ENCODE measurements at regions not wholly inside any gene's neighbourhood (a gene's known extent, or its start where the extent isn't known, plus 50 kb on each side); places are given as distances from the start of the nearest gene placed in this dataset.

DNA sequence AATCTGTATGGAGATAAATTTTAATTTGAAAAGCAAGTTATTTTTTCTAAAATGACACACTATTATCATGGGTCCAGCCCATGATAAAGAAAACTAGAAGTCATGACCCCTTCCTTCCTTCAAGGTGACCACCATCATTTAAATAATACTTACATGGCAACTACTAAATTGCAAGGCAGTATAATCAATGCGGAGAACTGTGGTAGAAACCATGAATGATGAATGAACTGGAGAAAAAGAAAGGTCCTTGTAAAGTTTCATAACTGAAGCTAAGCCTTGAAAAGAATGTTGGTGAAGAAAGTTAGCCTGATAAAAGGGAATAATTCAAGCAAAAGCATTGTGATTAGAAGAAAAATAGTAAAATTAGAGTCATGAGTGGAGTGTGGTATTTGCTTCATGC is 222.9 kb upstream of the TBC1D5 start:
- DNase-seq (ENCODE audit: low read depth in 4 of 4, low spot score in 1 of 4): no peak

DNA sequence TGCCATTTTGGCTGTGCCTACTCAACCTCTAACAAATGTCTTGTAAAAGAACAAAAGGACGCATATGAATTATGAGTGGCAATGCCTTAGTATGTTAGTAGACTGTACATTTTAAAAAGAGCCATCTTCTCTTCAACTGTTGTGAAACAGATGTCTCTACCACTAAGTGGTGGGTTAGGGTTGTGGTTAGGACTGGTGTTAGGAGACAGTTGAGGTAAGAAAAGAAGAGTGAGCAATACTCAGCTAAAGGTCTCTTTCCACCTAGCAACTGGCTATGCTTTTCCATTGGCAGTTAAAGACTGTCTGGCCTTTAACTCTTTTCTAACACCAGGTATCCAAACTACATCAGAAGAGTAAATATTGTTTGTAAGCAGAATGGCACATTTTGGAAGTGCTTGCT is 221.7 kb upstream of the TBC1D5 start:
- DNase-seq (ENCODE audit: low read depth in 4 of 4, low spot score in 1 of 4): no peak

DNA sequence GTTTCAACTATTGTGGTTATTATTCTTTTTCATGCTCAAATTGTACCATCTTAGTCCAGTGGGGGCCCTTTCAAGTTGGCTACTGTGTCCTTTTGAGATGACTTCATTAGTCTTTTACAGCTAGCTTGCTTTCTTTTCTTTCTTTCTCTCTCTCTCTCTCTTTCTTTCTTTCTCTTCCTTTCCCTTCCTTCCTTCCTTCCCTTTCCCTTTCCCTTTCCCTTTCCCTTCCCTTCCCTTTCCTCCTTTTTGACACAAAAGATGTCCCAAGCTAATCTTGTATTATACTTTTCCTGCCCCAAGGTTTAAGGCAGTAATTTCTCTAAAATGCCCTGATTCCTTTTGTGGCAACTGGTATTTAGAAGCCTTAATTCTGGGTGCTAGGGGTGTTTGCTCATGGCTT is 213.0 kb upstream of the TBC1D5 start:
- DNase-seq (ENCODE audit: low read depth in 4 of 4, low spot score in 1 of 4): no peak

DNA sequence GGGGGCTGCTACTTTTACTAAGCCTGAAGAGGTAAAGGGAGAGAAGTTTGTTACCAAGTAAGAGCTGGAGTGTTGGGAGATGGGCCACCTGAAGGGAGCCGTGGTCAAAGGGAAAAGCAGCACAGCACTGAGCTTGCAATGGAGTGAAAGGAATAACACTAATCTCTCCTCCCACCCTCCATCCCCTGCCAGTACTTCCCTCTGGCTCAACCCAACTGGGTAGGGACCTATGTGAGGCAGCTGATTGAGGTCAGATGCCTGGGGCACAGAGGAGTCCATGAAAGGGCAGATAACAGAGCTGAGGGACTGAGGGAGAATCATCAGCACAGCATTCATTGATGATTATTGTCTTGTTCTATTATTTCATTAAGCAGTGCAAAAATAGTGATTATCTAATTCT is 212.4 kb upstream of the TBC1D5 start:
- DNase-seq (ENCODE audit: low read depth in 4 of 4, low spot score in 1 of 4): no peak

DNA sequence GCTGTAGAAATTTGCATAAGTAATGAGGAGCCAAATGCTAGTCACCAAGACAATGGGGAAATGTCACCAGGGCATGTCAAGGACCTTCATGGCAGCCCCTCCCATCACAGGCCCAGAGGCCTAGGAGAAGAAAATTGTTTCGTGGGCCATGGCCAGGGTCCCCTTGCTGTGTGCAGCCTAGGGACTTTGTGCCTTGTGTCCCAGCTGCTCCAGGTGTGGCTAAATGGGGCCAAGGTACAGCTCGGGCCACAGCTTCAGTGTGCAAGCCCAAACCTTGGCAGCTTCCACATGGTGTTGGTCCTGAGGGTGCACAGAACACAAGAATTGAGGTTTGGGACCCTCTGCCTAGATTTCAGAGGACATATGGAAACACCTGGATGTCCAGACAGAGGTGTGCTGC is 208.8 kb upstream of the TBC1D5 start:
- no peak for DNase-seq (ENCODE audit: low read depth in 4 of 4, low spot score in 1 of 4)

DNA sequence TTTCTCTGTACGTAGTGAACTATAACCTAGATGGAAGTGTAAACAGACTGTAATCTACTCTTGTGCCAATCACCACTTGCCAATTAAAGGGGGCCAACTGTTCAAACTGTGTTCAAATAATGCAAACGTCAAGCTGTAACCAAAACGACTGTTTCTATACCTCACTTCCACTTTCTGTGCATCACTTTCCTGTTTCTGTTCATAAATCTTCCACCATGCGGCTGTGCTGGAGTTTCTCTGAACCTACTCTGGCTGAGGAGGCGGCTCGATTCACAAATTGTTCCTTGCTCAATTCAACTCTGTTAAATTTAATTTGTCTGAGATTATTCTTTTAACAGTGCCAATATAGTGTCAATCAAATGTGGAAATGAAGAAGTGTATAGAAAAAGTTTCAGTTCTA is 206.7 kb upstream of the TBC1D5 start:
- no peak for DNase-seq (ENCODE audit: low read depth in 4 of 4, low spot score in 1 of 4)

DNA sequence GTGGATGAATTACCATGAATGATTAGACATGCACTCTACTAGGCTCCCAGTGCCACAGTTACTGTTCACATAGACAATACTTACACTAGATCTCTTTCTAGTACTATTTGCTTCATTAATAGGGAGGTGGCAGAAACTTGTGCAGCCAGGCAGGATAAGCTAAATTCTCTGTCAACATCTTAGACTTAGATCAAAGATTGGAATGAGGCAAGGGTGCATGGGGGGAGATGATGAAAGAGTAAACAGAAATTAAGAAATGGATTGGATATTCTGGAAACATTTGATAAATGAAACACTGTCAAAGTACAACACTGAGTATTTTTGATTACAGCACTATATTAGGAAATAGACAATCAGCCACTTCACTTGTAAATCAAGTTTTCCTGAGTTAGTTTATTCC is 205.4 kb upstream of the TBC1D5 start:
- no peak for DNase-seq (ENCODE audit: low read depth in 4 of 4, low spot score in 1 of 4)

DNA sequence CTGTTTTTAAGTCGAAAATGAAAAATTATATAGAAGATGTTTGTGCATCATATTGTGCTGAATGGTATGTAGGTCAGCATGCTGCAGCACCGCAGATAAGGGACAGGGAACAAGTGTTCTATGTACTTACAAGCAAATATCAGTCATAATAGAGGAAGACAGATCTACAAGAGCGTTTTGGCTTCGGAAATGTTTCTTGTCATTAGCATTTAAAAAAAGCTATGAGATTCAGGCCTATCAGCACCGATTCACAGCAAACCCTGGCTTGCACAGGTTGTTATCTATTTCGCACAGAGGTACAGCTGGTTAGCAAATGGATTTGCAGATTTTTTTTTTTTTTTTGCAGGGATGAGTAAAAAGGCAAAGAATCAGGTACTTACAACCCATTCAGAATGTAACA is 204.2 kb upstream of the TBC1D5 start:
- no peak for DNase-seq (ENCODE audit: low read depth in 4 of 4, low spot score in 1 of 4)

DNA sequence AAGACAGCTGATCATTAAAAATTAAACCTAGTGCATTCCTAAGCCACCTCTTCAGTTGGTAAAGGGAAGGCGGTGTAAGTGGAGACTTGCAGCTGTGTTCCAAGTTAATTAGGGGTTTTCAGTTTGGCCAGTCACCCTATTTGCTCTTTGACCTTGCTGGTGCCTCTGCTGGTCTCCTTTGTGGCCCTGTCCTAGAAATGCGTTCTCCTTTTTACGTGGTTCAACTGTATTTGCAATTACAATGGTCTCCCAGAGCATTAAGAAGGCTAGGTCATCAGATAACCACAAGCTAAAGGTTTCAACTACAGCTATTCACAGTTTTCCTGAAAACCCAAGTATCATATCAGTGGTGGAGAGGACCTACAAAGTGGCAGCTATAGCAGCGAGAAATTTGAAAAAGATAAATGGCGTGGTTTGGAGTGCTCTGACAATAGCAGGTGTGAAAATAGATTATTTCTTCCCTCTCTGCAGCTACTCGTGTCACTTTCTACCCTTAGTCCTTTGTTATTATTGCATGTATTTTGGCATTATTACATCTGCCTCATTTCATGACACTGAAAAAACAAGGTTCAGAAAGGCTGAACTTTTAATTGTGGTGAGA is 203.5 kb upstream of the TBC1D5 start:
- no peak for DNase-seq (ENCODE audit: low read depth in 4 of 4, low spot score in 1 of 4)

DNA sequence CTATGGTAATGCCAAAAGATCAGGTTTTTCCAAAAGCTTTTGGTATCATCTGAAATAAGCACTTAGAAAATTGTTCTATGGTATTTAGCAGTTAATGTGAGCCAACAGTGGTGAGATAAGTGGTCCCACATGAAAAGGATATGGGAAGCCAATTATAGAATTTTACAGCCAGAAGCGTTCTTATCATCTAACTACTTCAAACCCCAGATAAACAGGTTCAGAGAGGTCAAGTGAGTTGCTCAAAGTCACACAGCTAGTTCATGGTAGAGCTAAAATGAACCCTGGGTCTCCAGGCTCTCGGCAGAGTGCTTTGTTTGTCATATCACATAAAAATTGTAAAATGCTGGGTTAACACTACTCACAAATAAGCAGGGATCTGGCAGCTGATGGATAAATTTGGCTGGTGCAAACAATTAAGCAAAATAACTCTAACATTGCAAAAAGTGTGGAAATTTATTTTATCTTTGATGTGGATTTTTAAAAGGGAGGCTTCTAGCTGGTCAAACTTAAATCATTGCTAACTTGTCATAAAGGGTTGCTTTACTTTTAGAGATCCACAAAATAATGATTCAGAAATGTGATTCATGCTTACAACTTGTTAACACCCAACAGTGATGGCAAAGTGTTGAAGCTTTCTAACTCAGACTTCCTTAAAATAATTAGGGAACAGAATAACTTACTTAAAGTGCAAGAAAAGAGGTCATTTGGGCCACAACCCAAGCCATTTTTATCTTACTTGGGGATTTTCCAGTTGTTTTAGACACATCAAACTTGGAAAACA is 202.8 kb upstream of the TBC1D5 start:
- DNase-seq (ENCODE audit: low read depth in 4 of 4, low spot score in 1 of 4): no peak

DNA sequence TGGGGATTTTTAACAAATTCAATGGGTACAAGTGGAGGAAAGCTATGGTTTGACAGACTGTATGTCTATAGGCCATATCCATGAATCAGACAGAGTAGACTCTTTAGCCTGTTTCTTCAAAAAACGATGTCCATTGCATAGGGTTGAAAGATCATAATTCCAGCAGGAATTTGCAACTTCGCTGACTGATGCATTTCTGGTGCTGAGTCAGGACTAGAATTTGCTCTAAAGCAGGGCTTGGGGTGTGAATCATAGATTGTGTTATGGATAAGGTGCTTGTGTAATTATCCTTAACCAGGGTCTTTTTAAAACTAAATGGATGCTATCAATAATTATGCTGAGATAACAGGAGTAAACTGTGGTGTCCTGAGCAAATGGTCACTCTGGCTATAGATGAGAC is 200.4 kb upstream of the TBC1D5 start:
- no peak for DNase-seq (ENCODE audit: low read depth in 4 of 4, low spot score in 1 of 4)

DNA sequence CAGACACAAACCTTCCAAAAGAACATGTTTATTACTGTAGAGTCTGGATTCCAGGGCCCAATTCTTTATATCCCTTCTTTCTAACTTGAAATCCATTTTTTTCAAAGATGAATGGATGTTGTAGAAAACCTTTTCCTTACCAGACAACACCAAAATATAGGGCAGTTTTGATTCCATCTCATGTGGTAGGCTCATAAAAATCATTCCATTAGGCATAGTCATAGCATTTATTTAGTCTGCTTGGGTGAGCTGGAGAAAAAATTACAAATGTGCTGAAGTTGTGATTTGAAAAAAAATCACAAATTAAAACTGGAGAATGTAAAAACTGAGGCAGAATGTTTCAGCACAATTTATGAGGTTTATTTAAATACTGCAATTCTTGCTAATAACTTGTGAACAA is 199.3 kb upstream of the TBC1D5 start:
- DNase-seq (ENCODE audit: low read depth in 4 of 4, low spot score in 1 of 4): no peak

DNA sequence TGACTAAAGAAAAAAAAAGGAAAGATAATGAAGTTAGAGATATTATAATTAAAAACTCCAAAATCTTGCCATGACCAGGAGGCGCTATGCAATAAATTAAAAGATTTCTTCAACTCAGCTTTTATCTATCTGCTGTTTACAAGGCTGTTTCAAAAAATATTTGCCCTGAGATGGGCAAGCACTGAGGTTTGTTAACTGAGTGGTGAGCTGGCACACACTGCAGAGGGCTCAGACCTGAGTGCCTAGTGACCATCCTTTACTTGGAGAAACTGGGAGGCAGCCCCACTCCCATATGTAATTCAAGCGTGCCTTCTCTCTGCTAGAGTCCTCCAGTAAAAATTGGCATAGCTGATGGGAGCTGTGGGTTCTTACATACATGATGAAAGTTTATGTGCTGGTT is 198.7 kb upstream of the TBC1D5 start:
- DNase-seq (ENCODE audit: low read depth in 4 of 4, low spot score in 1 of 4): no peak

DNA sequence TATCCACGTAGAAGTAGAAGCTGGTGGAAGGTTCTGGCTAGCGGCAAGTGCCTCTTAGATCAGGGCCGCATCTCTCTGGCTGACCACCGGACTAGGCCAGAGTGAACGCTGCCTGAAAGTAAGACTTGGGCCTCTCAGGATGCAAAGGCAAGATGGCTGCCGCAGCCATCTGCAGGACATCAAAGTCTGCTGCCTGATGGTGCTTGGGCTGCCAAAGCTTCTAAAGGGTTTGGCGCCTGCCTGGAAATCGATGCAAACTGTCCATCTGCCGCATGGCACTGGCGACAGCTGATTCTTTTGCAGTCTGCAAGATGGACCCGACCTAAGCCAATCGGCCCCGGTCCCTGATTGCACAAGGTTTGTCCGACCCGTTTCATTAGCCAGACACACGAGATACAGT is 196.7 kb upstream of the TBC1D5 start:
- DNase-seq (ENCODE audit: low read depth in 4 of 4, low spot score in 1 of 4): no peak

DNA sequence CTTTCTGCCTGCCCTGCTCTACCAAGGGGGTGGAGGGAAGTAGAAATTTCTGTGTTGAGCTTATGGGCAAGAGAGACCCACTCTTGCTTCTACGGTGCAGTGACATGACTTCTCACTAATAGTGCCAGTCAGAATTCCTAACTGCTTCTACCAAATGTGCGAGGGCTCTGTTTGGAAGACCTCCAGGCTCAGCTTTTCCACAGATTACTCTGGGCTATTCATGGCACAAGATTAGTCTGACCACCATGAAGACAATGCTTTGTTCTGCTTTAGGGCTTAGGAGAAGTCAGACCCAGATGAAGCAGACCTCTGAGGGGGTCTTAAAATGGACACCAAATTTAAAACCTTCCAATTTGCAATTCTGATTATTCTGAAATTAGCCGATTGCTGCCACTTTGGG is 195.9 kb upstream of the TBC1D5 start:
- no peak for DNase-seq (ENCODE audit: low read depth in 4 of 4, low spot score in 1 of 4)

DNA sequence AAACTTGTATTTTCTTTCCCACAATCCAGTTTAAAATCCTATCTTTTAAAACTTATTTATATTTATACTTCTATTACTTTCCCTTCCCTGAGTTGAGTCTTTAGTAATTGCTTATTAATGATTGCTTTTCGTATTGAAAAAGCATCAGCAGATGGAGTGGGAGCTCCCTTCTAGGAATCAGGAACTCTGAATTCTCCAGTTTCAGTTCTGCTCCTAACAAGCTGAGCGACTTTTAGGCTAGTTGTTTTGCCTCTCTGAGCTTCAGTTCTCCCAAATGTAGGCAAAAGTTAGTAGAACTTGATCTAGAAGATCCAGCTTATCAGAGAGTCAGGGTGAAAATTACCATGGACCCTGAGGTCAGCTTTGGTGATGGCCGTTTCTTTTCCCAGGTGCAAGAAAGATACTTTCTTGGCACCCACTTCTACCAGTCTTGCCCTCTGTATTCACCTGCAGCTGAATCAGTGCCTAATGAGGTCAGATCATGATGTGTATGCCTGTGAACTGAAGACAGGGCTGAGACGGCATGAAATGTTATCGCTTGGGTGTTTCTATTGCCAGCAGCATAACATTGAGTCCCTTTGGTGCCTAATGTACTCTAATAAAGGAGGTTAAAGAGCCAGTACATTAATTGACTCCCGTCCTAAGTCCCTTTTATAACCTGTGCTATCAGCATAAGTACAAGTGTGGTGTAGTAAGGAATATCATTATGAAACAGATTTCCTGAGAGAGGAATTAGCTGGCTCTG is 194.5 kb upstream of the TBC1D5 start:
- DNase-seq (ENCODE audit: low read depth in 4 of 4, low spot score in 1 of 4): no peak

DNA sequence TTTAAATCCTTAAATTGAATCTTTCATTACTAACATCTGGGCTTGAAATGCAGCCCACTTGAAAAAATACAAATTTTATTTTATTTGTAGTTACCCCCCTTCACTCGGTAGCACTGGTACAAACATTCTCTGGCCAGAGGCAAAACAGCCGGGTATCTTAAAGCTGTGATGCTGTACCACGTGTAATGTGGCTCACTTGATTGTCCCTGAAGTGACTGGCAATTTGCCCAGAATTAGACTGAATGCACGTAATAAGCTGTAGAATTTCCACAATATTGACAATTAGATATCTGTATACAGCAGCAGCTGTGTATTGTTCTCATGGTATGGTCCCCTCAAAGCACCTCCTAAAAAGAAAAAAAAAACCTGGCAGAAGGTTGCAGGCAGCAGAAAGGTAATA is 192.8 kb upstream of the TBC1D5 start:
- DNase-seq (ENCODE audit: low read depth in 4 of 4, low spot score in 1 of 4): no peak

DNA sequence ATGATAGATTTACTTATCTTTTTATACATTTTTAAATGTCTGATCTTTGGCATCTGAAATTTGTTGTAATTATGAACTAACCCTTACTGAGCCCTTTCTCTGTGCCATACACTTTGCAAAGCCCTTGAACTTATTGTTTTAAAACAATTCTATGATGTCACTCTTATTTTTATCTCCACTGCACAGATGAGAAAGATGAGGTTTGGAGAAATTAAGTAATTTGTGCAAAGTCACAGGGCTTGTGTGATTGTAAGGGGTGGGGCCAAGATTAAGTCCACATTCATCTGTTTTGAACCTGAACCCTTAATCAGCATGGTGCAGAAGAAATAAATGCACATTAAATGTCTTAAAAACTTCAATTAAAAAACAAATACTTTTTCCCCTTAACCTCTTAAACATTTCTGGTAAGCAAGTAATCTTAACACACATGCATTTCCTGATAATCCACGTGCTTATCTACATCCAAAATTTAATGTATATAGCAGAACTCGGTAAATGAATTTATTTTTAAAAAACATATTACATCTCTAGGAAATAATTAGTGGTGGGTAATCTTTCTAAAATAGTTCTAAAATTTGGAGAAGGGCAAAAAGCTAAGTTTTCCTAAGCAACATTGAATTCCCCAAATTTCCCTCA is 189.8 kb upstream of the TBC1D5 start:
- DNase-seq (ENCODE audit: low read depth in 4 of 4, low spot score in 1 of 4): no peak

DNA sequence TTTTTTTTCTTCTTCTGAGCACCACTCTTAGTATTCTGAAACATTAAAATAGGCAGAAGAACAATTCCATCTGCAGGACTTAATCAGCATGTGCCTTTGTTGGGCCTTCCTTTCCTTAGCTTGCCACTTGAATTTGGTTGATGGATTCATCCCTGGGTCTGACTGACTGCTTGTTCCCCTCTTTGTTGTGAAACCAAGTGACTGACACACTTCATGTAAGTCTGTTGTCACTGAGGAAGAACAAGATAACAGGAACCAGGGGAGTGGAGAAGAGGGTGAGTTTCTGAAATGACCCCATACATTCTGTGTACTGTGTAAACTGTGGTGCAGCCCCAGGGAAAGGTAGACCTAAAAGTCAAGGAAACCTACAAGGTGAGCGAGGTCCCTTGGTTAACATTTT is 188.7 kb upstream of the TBC1D5 start:
- no peak for DNase-seq (ENCODE audit: low read depth in 4 of 4, low spot score in 1 of 4)

DNA sequence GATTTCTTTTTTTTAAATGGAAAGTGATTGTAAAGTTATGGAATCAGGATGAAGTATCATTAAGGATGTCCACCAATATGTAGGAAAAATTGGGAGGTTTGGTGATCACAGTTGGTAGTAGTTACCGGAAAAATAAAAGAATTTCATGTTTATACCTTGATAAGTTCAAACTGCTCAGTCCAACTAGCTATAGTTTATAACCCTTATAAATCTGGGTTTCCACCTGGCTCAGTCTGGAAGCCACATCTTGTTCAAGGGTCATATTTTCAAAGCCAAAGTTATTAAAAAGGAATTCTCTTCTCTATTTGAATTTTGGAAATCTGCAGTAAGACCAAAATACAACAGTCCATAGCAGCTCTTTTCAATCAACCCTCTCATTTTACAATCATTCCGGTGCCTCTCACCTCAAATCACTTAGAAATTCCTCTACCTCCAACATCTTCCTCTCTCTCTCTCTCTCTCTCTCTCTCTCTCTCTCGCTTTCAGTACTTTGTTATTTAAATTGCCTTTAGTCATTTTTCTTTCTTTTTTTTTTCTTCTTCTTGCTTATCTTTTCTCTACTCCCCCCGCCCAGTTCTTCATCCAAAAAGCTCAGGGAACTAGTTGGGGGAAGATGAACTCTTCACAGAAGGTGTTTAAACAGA is 186.2 kb upstream of the TBC1D5 start:
- no peak for DNase-seq (ENCODE audit: low read depth in 4 of 4, low spot score in 1 of 4)

DNA sequence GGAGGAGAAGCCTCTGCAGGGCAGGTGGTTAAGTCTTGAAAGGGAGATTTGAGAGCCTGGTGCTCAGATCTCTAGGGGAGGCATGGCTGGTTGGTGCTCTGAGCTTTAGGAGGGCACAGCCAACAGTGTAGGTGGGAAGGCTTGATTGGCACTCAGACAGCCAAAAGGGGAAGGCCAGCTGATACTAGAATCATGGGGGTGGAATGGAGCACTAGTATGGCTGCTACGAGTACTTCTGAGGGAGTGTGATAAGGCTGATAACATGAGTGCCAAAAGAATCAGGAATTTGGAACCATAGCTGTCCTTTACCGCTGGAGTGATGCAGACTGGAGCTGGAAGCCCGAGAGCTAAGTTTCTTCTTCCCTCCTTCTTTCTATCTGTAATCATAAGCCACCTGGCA is 184.6 kb upstream of the TBC1D5 start:
- no peak for DNase-seq (ENCODE audit: low read depth in 4 of 4, low spot score in 1 of 4)

DNA sequence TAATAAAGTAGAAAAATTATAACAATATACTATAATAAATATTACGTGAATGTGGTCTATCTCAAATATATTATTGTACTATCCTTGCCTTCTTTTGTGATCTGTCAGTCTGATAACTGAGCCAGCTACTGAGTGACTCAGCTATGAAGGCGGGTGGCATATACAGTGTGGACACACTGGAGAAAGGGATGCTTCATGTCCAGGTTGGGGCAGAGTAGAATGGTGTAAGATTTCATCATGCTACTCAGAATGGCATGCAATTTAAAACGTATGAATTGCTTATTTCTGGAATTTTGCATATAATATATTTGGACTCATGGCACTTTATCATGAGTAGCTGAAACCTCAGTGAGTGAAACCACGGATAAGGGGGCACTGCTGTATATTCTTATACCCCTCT is 172.9 kb upstream of the TBC1D5 start:
- no peak for DNase-seq (ENCODE audit: low read depth in 4 of 4, low spot score in 1 of 4)

All from stimulated activated CD4-positive, alpha-beta T cell treated with anti-CD3 and anti-CD28 coated beads, Interleukin-1b, Interleukin-23, amount 100 ng/mL, for 24 hours (primary cell).